HepG2 (cell line): ENCODE measurements at regions not wholly inside any gene's neighbourhood (a gene's known extent, or its start where the extent isn't known, plus 50 kb on each side); places are given as distances from the start of the nearest gene placed in this dataset.

Source experiments
- CREB1 ChIP-seq, 2 experiments: fragments of 450-650 bp in 1 of 2; IDR thresholded peaks; 2 replicates each; pipeline ENCODE4 v1.6.1; 2016 to 2017; ENCODE audit warnings: control low read depth in 1 of 2, mild to moderate bottlenecking in 1 of 2, missing compliant biosample characterization in 1 of 2, missing genetic modification characterization in 1 of 2
- ELF4 ChIP-seq: sonication (generic); formaldehyde crosslinking; IDR thresholded peaks from 2 replicates; pipeline ENCODE4 v1.5.0; 2020; ENCODE audit warnings: missing genetic modification reagents, mild to moderate bottlenecking, moderate library complexity, borderline replicate concordance
- HCFC1 ChIP-seq: fragments of 150-350 bp; IDR thresholded peaks from 2 replicates; pipeline ENCODE4 v1.6.1; 2014; ENCODE audit warnings: low read depth, low read length
- JUND ChIP-seq: sonication (generic); formaldehyde crosslinking; IDR thresholded peaks from 2 replicates; pipeline ENCODE4 v1.8.0; 2022; ENCODE audit warnings: mild to moderate bottlenecking, missing genetic modification reagents
- NRL ChIP-seq: sonication (generic); formaldehyde crosslinking; IDR thresholded peaks from 2 replicates; pipeline ENCODE4 v1.5.0; 2020; ENCODE audit warnings: missing genetic modification reagents, mild to moderate bottlenecking, moderate library complexity, borderline replicate concordance
- RAD21 ChIP-seq: fragments of 450-650 bp; formaldehyde crosslinking; IDR thresholded peaks from 2 replicates; pipeline ENCODE4 v1.5.0; 2020; ENCODE audit warnings: mild to moderate bottlenecking
- RCOR2 ChIP-seq: IDR thresholded peaks from 2 replicates; pipeline ENCODE4 v1.6.1; 2016; ENCODE audit warnings: missing biosample characterization, missing genetic modification reagents
- SP1 ChIP-seq, 2 experiments: fragments of 450-650 bp in 1 of 2; sonication (generic) in 1 of 2; formaldehyde crosslinking in 1 of 2; IDR thresholded peaks; 2 replicates each; pipeline versions ENCODE4 v1.4.0 to v1.6.1; 2016 to 2020; ENCODE audit warnings: missing genetic modification reagents in 1 of 2
- TEAD2 ChIP-seq: sonication (generic); formaldehyde crosslinking; IDR thresholded peaks from 2 replicates; pipeline ENCODE4 v1.9.0; 2021; ENCODE audit warnings: missing genetic modification reagents
- TFE3 ChIP-seq: IDR thresholded peaks from 2 replicates; pipeline ENCODE4 v1.6.1; 2016
- YY1 ChIP-seq: IDR thresholded peaks from 2 replicates; pipeline ENCODE4 v1.6.1; 2011; ENCODE audit warnings: low read length, low read depth, moderate library complexity, mild to moderate bottlenecking; ENCODE audit not compliant: insufficient read depth, insufficient replicate concordance
- ZBTB7A ChIP-seq: sonication (generic); formaldehyde crosslinking; IDR thresholded peaks from 2 replicates; pipeline ENCODE4 v1.8.0; 2022; ENCODE audit warnings: mild to moderate bottlenecking, missing genetic modification reagents
- ZFX ChIP-seq: sonication (generic); formaldehyde crosslinking; IDR thresholded peaks from 2 replicates; pipeline ENCODE4 v1.4.0; 2020; ENCODE audit warnings: mild to moderate bottlenecking, low read depth, missing genetic modification reagents, moderate library complexity
- ZNF552 ChIP-seq: sonication (generic); formaldehyde crosslinking; IDR thresholded peaks from 2 replicates; pipeline ENCODE4 v1.9.0; 2022; ENCODE audit warnings: missing genetic modification reagents, mild to moderate bottlenecking, borderline replicate concordance

- TF ChIP-seq SP1 (IDR thresholded peaks at IDR 0.05) (no peak), SP1 (CRISPR knock-in tag; IDR thresholded peaks at IDR 0.05) (no peak), HCFC1 (no peak), RAD21 (CRISPR knock-in tag) (no peak), YY1 (no peak), RCOR2 (CRISPR knock-in tag) (no peak), TEAD2 (no peak), TFE3 (no peak), CREB1 (IDR thresholded peaks at IDR 0.05) (no peak), CREB1 (CRISPR knock-in tag; IDR thresholded peaks at IDR 0.05) (no peak), ZBTB7A (CRISPR knock-in tag) (no peak), ZFX (no peak), JUND (CRISPR knock-in tag) (no peak), ZNF552 (CRISPR knock-in tag) (no peak), ELF4 (CRISPR knock-in tag) (no peak), NRL (CRISPR knock-in tag) (no peak)
Observed at GRCh38 chr12:125455556-125455955, 390.3 kb downstream of the AACS start.
